HG03175 (cell line): ENCODE measurements at regions not wholly inside any gene's neighbourhood (a gene's known extent, or its start where the extent isn't known, plus 50 kb on each side); places are given as distances from the start of the nearest gene placed in this dataset.
"Not testable (repeated sequence)": the region's sequence is repeated elsewhere in the genome, so short reads cannot be mapped to it uniquely, and the experiment has no call there.

Experiments
- ATAC-seq: cut with Tn5 transposase; IDR thresholded peaks from one replicate; pipeline ENCODE4 v1.9.1; 2021; ENCODE audit warnings: mild to moderate bottlenecking, moderate library complexity; ENCODE audit not compliant: unreplicated experiment

- no peak for ATAC-seq
These were observed 62.6 kb downstream of the ZIC1 start for GRCh38 chr3:147471741-147472140.

GRCh38 chr3:147472846-147473245 is 63.7 kb downstream of the ZIC1 start:
- ATAC-seq: no peak

GRCh38 chr3:147483145-147483544 is 74.0 kb downstream of the ZIC1 start:
- no peak for ATAC-seq

- no peak for ATAC-seq
These were observed 74.4 kb downstream of the ZIC1 start for GRCh38 chr3:147483578-147483977.

- ATAC-seq: no peak
These were observed 83.9 kb downstream of the ZIC1 start for GRCh38 chr3:147493065-147493464.

- no peak for ATAC-seq
These were observed 84.5 kb downstream of the ZIC1 start for GRCh38 chr3:147493666-147494065.

GRCh38 chr3:147497286-147497685 is 88.1 kb downstream of the ZIC1 start:
- ATAC-seq: no peak

- no peak for ATAC-seq
These were observed 98.6 kb downstream of the ZIC1 start for GRCh38 chr3:147507638-147508286.

- ATAC-seq: no peak
These were observed 100.3 kb downstream of the ZIC1 start for GRCh38 chr3:147509448-147509847.

- ATAC-seq: no peak
These were observed 104.6 kb downstream of the ZIC1 start for GRCh38 chr3:147513785-147514184.

GRCh38 chr3:147514366-147515160 is 105.4 kb downstream of the ZIC1 start:
- ATAC-seq: no peak

GRCh38 chr3:147518465-147518864 is 109.3 kb downstream of the ZIC1 start:
- no peak for ATAC-seq

- ATAC-seq: no peak
These were observed 112.5 kb downstream of the ZIC1 start for GRCh38 chr3:147521646-147522045.

- not testable (repeated sequence) for ATAC-seq
These were observed 113.6 kb downstream of the ZIC1 start for GRCh38 chr3:147522780-147523179.

GRCh38 chr3:147529551-147529950 is 120.4 kb downstream of the ZIC1 start:
- no peak for ATAC-seq

- peak; percentile 74 for ATAC-seq
These were observed 128.9 kb downstream of the ZIC1 start for GRCh38 chr3:147538034-147538433.

GRCh38 chr3:147540921-147541320 is 131.8 kb downstream of the ZIC1 start:
- ATAC-seq: no peak

GRCh38 chr3:147544290-147544689 is 135.1 kb downstream of the ZIC1 start:
- ATAC-seq: no peak

GRCh38 chr3:147551491-147551890 is 142.3 kb downstream of the ZIC1 start:
- ATAC-seq: no peak

- ATAC-seq: no peak
These were observed 145.2 kb downstream of the ZIC1 start for GRCh38 chr3:147554332-147554731.

GRCh38 chr3:147572970-147573340 is 163.8 kb downstream of the ZIC1 start:
- ATAC-seq: no peak

GRCh38 chr3:147574621-147575020 is 165.5 kb downstream of the ZIC1 start:
- ATAC-seq: no peak

- ATAC-seq: no peak
These were observed 166.2 kb downstream of the ZIC1 start for GRCh38 chr3:147575391-147575790.
